GM18868 (cell line): ENCODE measurements at regions not wholly inside any gene's neighbourhood (a gene's known extent, or its start where the extent isn't known, plus 50 kb on each side); places are given as distances from the start of the nearest gene placed in this dataset.
"Not testable (repeated sequence)": the region's sequence is repeated elsewhere in the genome, so short reads cannot be mapped to it uniquely, and the experiment has no call there.

Source experiments
- ATAC-seq: cut with Tn5 transposase; IDR thresholded peaks from one replicate; pipeline ENCODE4 v1.9.1; 2021; ENCODE audit warnings: mild to moderate bottlenecking, moderate library complexity; ENCODE audit not compliant: unreplicated experiment

GRCh38 chr12:9342614-9343353, 134.6 kb upstream of the PZP start:
- no peak for ATAC-seq

- no peak for ATAC-seq
Observed at GRCh38 chr12:9341260-9341585, 133.0 kb upstream of the PZP start.

- ATAC-seq = no peak
Observed at GRCh38 chr12:9340422-9341259, 132.4 kb upstream of the PZP start.

GRCh38 chr12:9337656-9338055, 129.5 kb upstream of the PZP start:
- no peak for ATAC-seq

GRCh38 chr12:9336375-9337011, 128.3 kb upstream of the PZP start:
- not testable (repeated sequence) for ATAC-seq

GRCh38 chr12:9335867-9336266, 127.7 kb upstream of the PZP start:
- ATAC-seq = no peak

GRCh38 chr12:9334964-9335363, 126.8 kb upstream of the PZP start:
- ATAC-seq = no peak

GRCh38 chr12:9334041-9334692, 126.0 kb upstream of the PZP start:
- no peak for ATAC-seq

- no peak for ATAC-seq
Observed at GRCh38 chr12:9333161-9333560, 125.0 kb upstream of the PZP start.

- no peak for ATAC-seq
Observed at GRCh38 chr12:9332564-9332963, 124.4 kb upstream of the PZP start.

GRCh38 chr12:9331218-9331626, 123.0 kb upstream of the PZP start:
- ATAC-seq = peak; percentile 48

GRCh38 chr12:9329019-9329418, 120.8 kb upstream of the PZP start:
- no peak for ATAC-seq

GRCh38 chr12:9328065-9328464, 119.9 kb upstream of the PZP start:
- no peak for ATAC-seq

GRCh38 chr12:9327320-9327719, 119.1 kb upstream of the PZP start:
- ATAC-seq = no peak

- not testable (repeated sequence) for ATAC-seq
Observed at GRCh38 chr12:9326849-9327248, 118.7 kb upstream of the PZP start.

GRCh38 chr12:9326085-9326484, 117.9 kb upstream of the PZP start:
- no peak for ATAC-seq

GRCh38 chr12:9325471-9325870, 117.3 kb upstream of the PZP start:
- no peak for ATAC-seq

- ATAC-seq = no peak
Observed at GRCh38 chr12:9324782-9325181, 116.6 kb upstream of the PZP start.

GRCh38 chr12:9323144-9323681, 115.0 kb upstream of the PZP start:
- no peak for ATAC-seq

- peak; percentile 48 for ATAC-seq
Observed at GRCh38 chr12:9319842-9320173, 111.6 kb upstream of the PZP start.
